HepG2 (cell line): ENCODE measurements at regions not wholly inside any gene's neighbourhood (a gene's known extent, or its start where the extent isn't known, plus 50 kb on each side); places are given as distances from the start of the nearest gene placed in this dataset.

Experiments used
- ARID5B ChIP-seq: IDR thresholded peaks from 2 replicates; pipeline ENCODE4 v1.4.0; 2020; ENCODE audit warnings: mild to moderate bottlenecking, missing genetic modification reagents
- CC2D1A ChIP-seq: sonication (generic); formaldehyde crosslinking; IDR thresholded peaks from 2 replicates; pipeline ENCODE4 v1.8.1; 2023; ENCODE audit warnings: mild to moderate bottlenecking, missing genetic modification reagents
- CCDC6 ChIP-seq: sonication (generic); formaldehyde crosslinking; IDR thresholded peaks from 2 replicates; pipeline ENCODE4 v1.8.1; 2022; ENCODE audit warnings: mild to moderate bottlenecking, missing genetic modification reagents, moderate library complexity
- DRAP1 ChIP-seq: IDR thresholded peaks from 2 replicates; pipeline ENCODE4 v1.6.1; 2016; ENCODE audit warnings: missing genetic modification reagents, missing compliant biosample characterization
- ETS1 ChIP-seq: sonication (generic); formaldehyde crosslinking; IDR thresholded peaks from 2 replicates; pipeline ENCODE4 v1.4.0; 2020; ENCODE audit warnings: missing genetic modification reagents
- FOXM1 ChIP-seq: sonication (generic); formaldehyde crosslinking; IDR thresholded peaks from 2 replicates; pipeline ENCODE4 v1.5.0; 2020; ENCODE audit warnings: missing genetic modification reagents
- FUBP1 ChIP-seq: sonication (generic); formaldehyde crosslinking; IDR thresholded peaks from 2 replicates; pipeline ENCODE4 v1.5.1; 2020; ENCODE audit warnings: missing genetic modification reagents, mild to moderate bottlenecking, borderline replicate concordance
- HOXA7 ChIP-seq: sonication (generic); formaldehyde crosslinking; IDR thresholded peaks from 2 replicates; pipeline ENCODE4 v1.8.1; 2022; ENCODE audit warnings: mild to moderate bottlenecking, missing genetic modification reagents, moderate library complexity
- NFKBIZ ChIP-seq: IDR thresholded peaks from 2 replicates; pipeline ENCODE4 v1.6.1; 2018; ENCODE audit warnings: missing genetic modification reagents, missing compliant biosample characterization
- ONECUT2 ChIP-seq: sonication (generic); formaldehyde crosslinking; IDR thresholded peaks from 2 replicates; pipeline ENCODE4 v1.4.0; 2020; ENCODE audit warnings: missing genetic modification reagents
- SALL1 ChIP-seq: sonication (generic); formaldehyde crosslinking; IDR thresholded peaks from 2 replicates; pipeline ENCODE4 v1.8.0; 2022; ENCODE audit warnings: mild to moderate bottlenecking, missing genetic modification reagents
- SOX5 ChIP-seq: IDR thresholded peaks from 2 replicates; pipeline ENCODE4 v1.6.1; 2016; ENCODE audit warnings: borderline replicate concordance
- UBTF ChIP-seq: sonication (generic); formaldehyde crosslinking; IDR thresholded peaks from 2 replicates; pipeline ENCODE4 v1.4.0; 2020; ENCODE audit warnings: mild to moderate bottlenecking, missing genetic modification reagents
- ZKSCAN1 ChIP-seq: fragments of 150-350 bp; IDR thresholded peaks from 2 replicates; pipeline ENCODE4 v1.6.1; 2014; ENCODE audit warnings: low read length
- ZNF136 ChIP-seq: sonication (generic); formaldehyde crosslinking; IDR thresholded peaks from 2 replicates; pipeline ENCODE4 v1.8.1; 2022; ENCODE audit warnings: low read depth, mild to moderate bottlenecking, moderate library complexity, missing genetic modification reagents
- ZNF234 ChIP-seq: sonication (generic); formaldehyde crosslinking; conservative IDR thresholded peaks from 2 replicates; pipeline ENCODE4 v1.5.1; 2020; ENCODE audit warnings: mild to moderate bottlenecking, missing genetic modification reagents
- ZNF503 ChIP-seq: sonication (generic); formaldehyde crosslinking; IDR thresholded peaks from 2 replicates; pipeline ENCODE4 v1.4.0; 2020; ENCODE audit warnings: missing genetic modification reagents
- ZNF761 ChIP-seq: sonication (generic); formaldehyde crosslinking; conservative IDR thresholded peaks from 2 replicates; pipeline ENCODE4 v1.4.0; 2020; ENCODE audit warnings: mild to moderate bottlenecking, missing genetic modification reagents

- TF ChIP-seq CCDC6 (CRISPR knock-in tag), result 0 out of 2 replicates have a peak, but pooled peaks have one; percentile 78
- TF ChIP-seq NFKBIZ (CRISPR knock-in tag), result no peak
- no peak for TF ChIP-seq FOXM1 (CRISPR knock-in tag)
- 0 out of 2 replicates have a peak, but pooled peaks have one; percentile 22 for TF ChIP-seq ZNF503 (CRISPR knock-in tag)
- no peak for TF ChIP-seq HOXA7 (CRISPR knock-in tag)
- TF ChIP-seq ZNF136 (CRISPR knock-in tag), result no peak
- TF ChIP-seq ZKSCAN1, result no peak
- no peak for TF ChIP-seq FUBP1
- no peak for TF ChIP-seq ONECUT2 (CRISPR knock-in tag)
- TF ChIP-seq ARID5B (CRISPR knock-in tag), result no peak
- TF ChIP-seq SOX5 (CRISPR knock-in tag), result no peak
- no peak for TF ChIP-seq CC2D1A (CRISPR knock-in tag)
- TF ChIP-seq ETS1 (CRISPR knock-in tag), result no peak
- TF ChIP-seq DRAP1 (CRISPR knock-in tag), result no peak
- TF ChIP-seq UBTF (CRISPR knock-in tag), result peak; percentile 37; the same call in 1 of the 2 replicates
- 0 out of 2 replicates have a peak, but pooled peaks have one; percentile 16 for TF ChIP-seq ZNF761
- no peak for TF ChIP-seq SALL1 (CRISPR knock-in tag)
- TF ChIP-seq ZNF234 (CRISPR knock-in tag), result no peak
These were observed 50.0 kb downstream of the NCOR2 start (continued) for GRCh38 chr12:124517260-124518050.
